ENCODE measurements at regions not wholly inside any gene's neighbourhood (a gene's known extent, or its start where the extent isn't known, plus 50 kb on each side); places are given as distances from the start of the nearest gene placed in this dataset.
"Not testable (repeated sequence)": the region's sequence is repeated elsewhere in the genome, so short reads cannot be mapped to it uniquely, and the experiment has no call there.

GRCh38 chr9:102164247-102164646, 425.8 kb upstream of the GRIN3A start:
- no peak overlapping the region for H3K9ac ChIP-seq (ENCODE audit: insufficient read depth, low read depth, low read length)
- H3K36me3 ChIP-seq (replicated peaks in 1 of 2; ENCODE audit: control insufficient read depth in 1 of 2, insufficient read depth in 2 of 2, low read length in 2 of 2) = no peaks in the 10 kb centered on the region
- H3K4me3 ChIP-seq (replicated peaks in 1 of 3; ENCODE audit: insufficient read depth in 1 of 3, low read depth in 2 of 3, low read length in 3 of 3) = no peak overlapping the region
- FAIRE-seq = no peak
- no peaks in the 10 kb centered on the region for H3K79me2 ChIP-seq (ENCODE audit: insufficient read depth, low read length)
- H3K27ac ChIP-seq (ENCODE audit: extremely low read length, insufficient read depth, low read length) = no peak overlapping the region
- no peaks in the 10 kb centered on the region for H3K4me1 ChIP-seq (ENCODE audit: insufficient read depth, low read length)
- CTCF ChIA-PET (ENCODE audit: low intra/inter-chr PET ratio, low total read pairs) = no interaction called here
- BruUV-seq (replicated peaks) = no TSS peak
- in situ Hi-C loops (cut with HindIII; ENCODE audit: extremely low pct_ligation_motif_present, low pct_unique_long_range_greater_than_20kb) (no loop called here), intact Hi-C loops (cut with micrococcal nuclease; ENCODE audit: unreplicated experiment) (no loop called here)
- H3K27me3 ChIP-seq (ENCODE audit: control insufficient read depth in 1 of 2, insufficient read depth in 2 of 2, low read length in 2 of 2) = no peaks in the 10 kb centered on the region
- no peak overlapping the region for H3K4me2 ChIP-seq (ENCODE audit: low read depth, low read length)
- no peaks in the 10 kb centered on the region for H4K20me1 ChIP-seq (ENCODE audit: insufficient read depth, low read length)
- no peak for ATAC-seq
- no peaks in the 10 kb centered on the region for H3K9me3 ChIP-seq (ENCODE audit: low read length)
- no peak overlapping the region for H2AFZ ChIP-seq (ENCODE audit: low read length)
- POLR2A ChIA-PET = no interaction called here
- no peak for TF ChIP-seq ZNF780A (CRISPR knock-in tag; IDR thresholded peaks at IDR 0.05)
- TF ChIP-seq MAFK (conservative IDR thresholded peaks at IDR 0.05 in 1 of 2, IDR thresholded peaks at IDR 0.05 in 1 of 2; ENCODE audit: low read length in 2 of 2) = peak in 1 of 2 experiments; percentile 50; a peak in 2 of 4 replicates
- TF ChIP-seq MAFF (IDR thresholded peaks at IDR 0.05; ENCODE audit: low read depth, low read length) = peak; percentile 18; the same call in 1 of the 2 replicates
- DNase-seq (ENCODE audit: low spot score) = no peak

DNA sequence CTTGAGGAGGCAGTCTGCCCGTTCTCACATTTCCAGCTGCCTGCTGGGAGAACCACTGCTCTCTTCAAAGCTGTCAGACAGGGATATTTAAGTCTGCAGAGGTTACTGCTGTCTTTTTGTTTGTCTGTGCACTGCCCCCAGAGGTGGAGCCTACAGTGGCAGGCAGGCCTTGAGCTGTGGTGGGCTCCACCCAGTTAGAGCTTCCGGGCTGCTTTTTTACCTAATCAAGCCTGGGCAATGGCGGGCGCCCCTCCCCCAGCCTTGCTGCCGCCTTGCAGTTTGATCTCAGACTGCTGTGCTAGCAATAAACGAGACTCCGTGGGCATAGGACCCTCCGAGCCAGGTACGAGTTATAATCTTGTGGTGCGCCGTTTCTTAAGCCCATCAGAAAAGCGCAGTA, 414.6 kb upstream of the GRIN3A start:
- H3K9ac ChIP-seq (ENCODE audit: insufficient read depth, low read depth, low read length); H2AFZ ChIP-seq (ENCODE audit: low read length); intact Hi-C loops (cut with micrococcal nuclease; ENCODE audit: unreplicated experiment); H3K9me3 ChIP-seq (ENCODE audit: low read length); H3K4me2 ChIP-seq (ENCODE audit: low read depth, low read length); H3K4me3 ChIP-seq (replicated peaks in 1 of 3; ENCODE audit: insufficient read depth in 1 of 3, low read depth in 2 of 3, low read length in 3 of 3); POLR2A ChIA-PET; H3K27me3 ChIP-seq (ENCODE audit: control insufficient read depth in 1 of 2, insufficient read depth in 2 of 2, low read length in 2 of 2); FAIRE-seq; ATAC-seq; DNase-seq (ENCODE audit: low spot score); CTCF ChIA-PET (ENCODE audit: low intra/inter-chr PET ratio, low total read pairs); H3K4me1 ChIP-seq (ENCODE audit: insufficient read depth, low read length); in situ Hi-C loops (cut with HindIII; ENCODE audit: extremely low pct_ligation_motif_present, low pct_unique_long_range_greater_than_20kb); H3K27ac ChIP-seq (ENCODE audit: extremely low read length, insufficient read depth, low read length); H4K20me1 ChIP-seq (ENCODE audit: insufficient read depth, low read length); BruUV-seq (replicated peaks); H3K36me3 ChIP-seq (replicated peaks in 1 of 2; ENCODE audit: control insufficient read depth in 1 of 2, insufficient read depth in 2 of 2, low read length in 2 of 2); H3K79me2 ChIP-seq (ENCODE audit: insufficient read depth, low read length): not testable (repeated sequence)
- 62% methylated on average over 5 of the region's 12 CpGs for WGBS (ENCODE audit: low lambda C conversion rate)

DNA sequence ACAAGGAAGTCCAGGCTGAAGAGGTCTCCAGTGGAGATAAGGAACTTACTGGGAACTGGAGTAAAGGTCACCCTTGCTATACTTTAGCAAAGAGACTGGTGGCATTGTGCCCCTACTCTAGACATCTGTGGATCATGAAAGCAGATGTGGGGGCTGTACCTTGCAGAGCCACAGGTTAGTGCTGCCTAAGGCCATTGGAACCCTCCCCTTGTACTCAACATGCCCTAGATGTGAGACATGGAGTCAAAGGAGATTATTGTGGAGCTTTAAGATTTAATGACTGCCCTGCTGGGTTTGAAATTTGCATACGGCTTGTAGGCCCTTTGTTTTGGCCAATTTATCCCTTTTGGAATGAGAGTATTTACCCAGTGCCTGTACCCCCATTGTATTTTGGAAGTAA, 397.3 kb upstream of the GRIN3A start:
- no peak overlapping the region for H2AFZ ChIP-seq (ENCODE audit: low read length)
- intact Hi-C loops (cut with micrococcal nuclease; ENCODE audit: unreplicated experiment) (no loop called here), in situ Hi-C loops (cut with HindIII; ENCODE audit: extremely low pct_ligation_motif_present, low pct_unique_long_range_greater_than_20kb) (no loop called here)
- ATAC-seq = no peak
- no peaks in the 10 kb centered on the region for H3K9me3 ChIP-seq (ENCODE audit: low read length)
- no peaks in the 10 kb centered on the region for H3K36me3 ChIP-seq (replicated peaks in 1 of 2; ENCODE audit: control insufficient read depth in 1 of 2, insufficient read depth in 2 of 2, low read length in 2 of 2)
- TF ChIP-seq MYNN (CRISPR knock-in tag; IDR thresholded peaks at IDR 0.05; ENCODE audit: low read depth) (no peak), SNAI1 (CRISPR knock-in tag; IDR thresholded peaks at IDR 0.05; ENCODE audit: borderline replicate concordance) (no peak), ZNF572 (CRISPR knock-in tag; IDR thresholded peaks at IDR 0.05) (no peak), ZNF496 (CRISPR knock-in tag; IDR thresholded peaks at IDR 0.05; ENCODE audit: insufficient replicate concordance) (no peak)
- TF ChIP-seq, protein P1, sequence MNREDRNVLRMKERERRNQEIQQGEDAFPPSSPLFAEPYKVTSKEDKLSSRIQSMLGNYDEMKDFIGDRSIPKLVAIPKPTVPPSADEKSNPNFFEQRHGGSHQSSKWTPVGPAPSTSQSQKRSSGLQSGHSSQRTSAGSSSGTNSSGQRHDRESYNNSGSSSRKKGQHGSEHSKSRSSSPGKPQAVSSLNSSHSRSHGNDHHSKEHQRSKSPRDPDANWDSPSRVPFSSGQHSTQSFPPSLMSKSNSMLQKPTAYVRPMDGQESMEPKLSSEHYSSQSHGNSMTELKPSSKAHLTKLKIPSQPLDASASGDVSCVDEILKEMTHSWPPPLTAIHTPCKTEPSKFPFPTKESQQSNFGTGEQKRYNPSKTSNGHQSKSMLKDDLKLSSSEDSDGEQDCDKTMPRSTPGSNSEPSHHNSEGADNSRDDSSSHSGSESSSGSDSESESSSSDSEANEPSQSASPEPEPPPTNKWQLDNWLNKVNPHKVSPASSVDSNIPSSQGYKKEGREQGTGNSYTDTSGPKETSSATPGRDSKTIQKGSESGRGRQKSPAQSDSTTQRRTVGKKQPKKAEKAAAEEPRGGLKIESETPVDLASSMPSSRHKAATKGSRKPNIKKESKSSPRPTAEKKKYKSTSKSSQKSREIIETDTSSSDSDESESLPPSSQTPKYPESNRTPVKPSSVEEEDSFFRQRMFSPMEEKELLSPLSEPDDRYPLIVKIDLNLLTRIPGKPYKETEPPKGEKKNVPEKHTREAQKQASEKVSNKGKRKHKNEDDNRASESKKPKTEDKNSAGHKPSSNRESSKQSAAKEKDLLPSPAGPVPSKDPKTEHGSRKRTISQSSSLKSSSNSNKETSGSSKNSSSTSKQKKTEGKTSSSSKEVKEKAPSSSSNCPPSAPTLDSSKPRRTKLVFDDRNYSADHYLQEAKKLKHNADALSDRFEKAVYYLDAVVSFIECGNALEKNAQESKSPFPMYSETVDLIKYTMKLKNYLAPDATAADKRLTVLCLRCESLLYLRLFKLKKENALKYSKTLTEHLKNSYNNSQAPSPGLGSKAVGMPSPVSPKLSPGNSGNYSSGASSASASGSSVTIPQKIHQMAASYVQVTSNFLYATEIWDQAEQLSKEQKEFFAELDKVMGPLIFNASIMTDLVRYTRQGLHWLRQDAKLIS (CRISPR knock-in tag; IDR thresholded peaks at IDR 0.05) = no peak
- no TSS peak for BruUV-seq (replicated peaks)
- no peak overlapping the region for H3K27ac ChIP-seq (ENCODE audit: extremely low read length, insufficient read depth, low read length)
- H4K20me1 ChIP-seq (ENCODE audit: insufficient read depth, low read length) = no peaks in the 10 kb centered on the region
- CTCF ChIA-PET (ENCODE audit: low intra/inter-chr PET ratio, low total read pairs) = no interaction called here
- DNase-seq (ENCODE audit: low spot score) = no peak
- no peaks in the 10 kb centered on the region for H3K79me2 ChIP-seq (ENCODE audit: insufficient read depth, low read length)
- no peak overlapping the region for H3K4me3 ChIP-seq (replicated peaks in 1 of 3; ENCODE audit: insufficient read depth in 1 of 3, low read depth in 2 of 3, low read length in 3 of 3)
- H3K27me3 ChIP-seq (ENCODE audit: control insufficient read depth in 1 of 2, insufficient read depth in 2 of 2, low read length in 2 of 2) = no peaks in the 10 kb centered on the region
- no peak overlapping the region for H3K9ac ChIP-seq (ENCODE audit: insufficient read depth, low read depth, low read length)
- no CpG with 5 or more reads among the region's 1 CpG for WGBS (ENCODE audit: low lambda C conversion rate)
- H3K4me1 ChIP-seq (ENCODE audit: insufficient read depth, low read length) = no peaks in the 10 kb centered on the region
- H3K4me2 ChIP-seq (ENCODE audit: low read depth, low read length) = no peak overlapping the region
- POLR2A ChIA-PET = no interaction called here
- FAIRE-seq = no peak

Data from HepG2 (cell line).